ENCODE measurements at regions not wholly inside any gene's neighbourhood (a gene's known extent, or its start where the extent isn't known, plus 50 kb on each side); places are given as distances from the start of the nearest gene placed in this dataset.

DNA sequence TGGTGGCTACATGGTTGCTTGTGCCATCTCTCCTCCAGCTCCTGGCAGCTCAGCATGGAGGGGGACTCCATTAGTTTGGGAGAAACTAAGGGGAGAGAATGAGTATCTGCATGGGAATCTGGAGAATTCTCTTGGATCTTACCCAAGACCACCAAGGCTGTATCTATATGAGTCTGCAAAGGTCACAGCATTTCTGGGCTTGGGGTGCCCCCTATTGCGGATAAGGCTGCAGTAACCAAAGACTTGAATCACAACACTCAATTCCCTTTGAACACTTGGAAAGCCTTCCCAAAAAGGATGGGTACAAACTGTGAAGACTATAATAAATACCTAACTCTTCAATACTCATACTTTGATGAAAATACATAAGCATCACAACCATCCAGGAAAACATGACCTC lies 623.5 kb upstream of the NR3C2 start:
- TF ChIP-seq, protein P1, sequence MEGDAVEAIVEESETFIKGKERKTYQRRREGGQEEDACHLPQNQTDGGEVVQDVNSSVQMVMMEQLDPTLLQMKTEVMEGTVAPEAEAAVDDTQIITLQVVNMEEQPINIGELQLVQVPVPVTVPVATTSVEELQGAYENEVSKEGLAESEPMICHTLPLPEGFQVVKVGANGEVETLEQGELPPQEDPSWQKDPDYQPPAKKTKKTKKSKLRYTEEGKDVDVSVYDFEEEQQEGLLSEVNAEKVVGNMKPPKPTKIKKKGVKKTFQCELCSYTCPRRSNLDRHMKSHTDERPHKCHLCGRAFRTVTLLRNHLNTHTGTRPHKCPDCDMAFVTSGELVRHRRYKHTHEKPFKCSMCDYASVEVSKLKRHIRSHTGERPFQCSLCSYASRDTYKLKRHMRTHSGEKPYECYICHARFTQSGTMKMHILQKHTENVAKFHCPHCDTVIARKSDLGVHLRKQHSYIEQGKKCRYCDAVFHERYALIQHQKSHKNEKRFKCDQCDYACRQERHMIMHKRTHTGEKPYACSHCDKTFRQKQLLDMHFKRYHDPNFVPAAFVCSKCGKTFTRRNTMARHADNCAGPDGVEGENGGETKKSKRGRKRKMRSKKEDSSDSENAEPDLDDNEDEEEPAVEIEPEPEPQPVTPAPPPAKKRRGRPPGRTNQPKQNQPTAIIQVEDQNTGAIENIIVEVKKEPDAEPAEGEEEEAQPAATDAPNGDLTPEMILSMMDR (IDR thresholded peaks at IDR 0.05): no peak
- 93 to 100% methylated on average over 1 of the region's 1 CpG for WGBS, 2 donors
- FAIRE-seq: no peak

DNA sequence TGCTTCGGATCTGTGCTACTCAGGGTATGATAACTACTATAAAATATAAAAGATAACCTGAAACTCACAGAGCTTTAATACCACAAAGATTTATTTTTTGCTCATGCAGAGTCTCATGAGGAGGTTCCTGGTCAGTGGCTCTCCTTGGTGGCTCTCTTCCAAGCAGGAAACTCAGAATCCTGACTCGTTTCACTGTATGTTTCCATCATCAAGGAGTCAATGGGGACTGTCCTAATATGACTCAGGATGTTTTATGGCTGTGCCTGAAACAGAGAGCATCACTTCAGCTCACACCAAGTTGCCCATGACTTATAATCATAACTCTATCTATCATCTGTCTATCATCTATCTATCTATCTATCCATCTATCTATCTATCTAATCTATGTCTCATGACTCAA lies 620.8 kb upstream of the NR3C2 start:
- Histone ChIP-seq H3K4me1 (no peaks in the 10 kb centered on the region), H3K36me3 (no peaks in the 10 kb centered on the region), H3K27me3 (no peaks in the 10 kb centered on the region), H3K27ac (no peak overlapping the region), H3K9me3 (no peaks in the 10 kb centered on the region), H3K4me3 (no peak overlapping the region)
- intact Hi-C loops (cut with DNase I): no loop called here
- TF ChIP-seq, protein P1 (IDR thresholded peaks at IDR 0.05): no peak
- DNase-seq: no peak
- 59 to 82% methylated on average over 2 of the region's 2 CpGs for WGBS, 2 donors
- no peak for ATAC-seq
- no peak for FAIRE-seq

More for the DNA sequence above, 623.5 kb upstream of the NR3C2 start:
- H3K27me3 ChIP-seq: no peaks in the 10 kb centered on the region
- ATAC-seq (no peak), DNase-seq (no peak)
- no peaks in the 10 kb centered on the region for H3K36me3 ChIP-seq
- H3K27ac ChIP-seq: no peak overlapping the region
- no peak overlapping the region for H3K4me3 ChIP-seq
- H3K4me1 ChIP-seq: no peaks in the 10 kb centered on the region
- intact Hi-C loops (cut with DNase I): no loop called here
- no peaks in the 10 kb centered on the region for H3K9me3 ChIP-seq

DNA sequence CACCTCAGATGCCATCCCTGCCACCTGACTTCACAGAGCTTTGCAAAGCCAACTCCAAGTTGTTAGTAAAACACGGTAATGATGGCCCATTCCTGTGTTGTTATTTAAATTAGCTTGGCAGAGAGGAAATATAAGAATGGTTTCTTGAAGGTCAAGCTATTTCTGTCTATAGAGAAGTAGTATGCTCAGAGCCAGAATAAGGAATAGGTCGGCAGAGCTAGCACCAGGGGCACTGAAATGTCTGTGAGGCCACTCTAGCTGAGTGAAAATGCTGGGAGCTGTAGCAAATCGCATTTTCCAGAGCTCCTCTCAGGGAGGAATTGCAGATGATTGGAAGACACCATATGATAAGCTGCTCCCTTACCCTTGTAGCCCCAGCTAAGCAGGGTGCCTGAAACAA lies 615.4 kb upstream of the NR3C2 start:
- TF ChIP-seq, protein P1 (IDR thresholded peaks at IDR 0.05): no peak
- no peaks in the 10 kb centered on the region for H3K27me3 ChIP-seq
- intact Hi-C loops (cut with DNase I): no loop called here
- WGBS, 2 donors: 27 to 41% methylated on average over 3 of the region's 3 CpGs
- H3K9me3 ChIP-seq: no peaks in the 10 kb centered on the region
- H3K4me1 ChIP-seq: no peaks in the 10 kb centered on the region
- no peak overlapping the region for H3K4me3 ChIP-seq
- no peak overlapping the region for H3K27ac ChIP-seq
- H3K36me3 ChIP-seq: no peaks in the 10 kb centered on the region
- FAIRE-seq (no peak), ATAC-seq (no peak), DNase-seq (no peak)

DNA sequence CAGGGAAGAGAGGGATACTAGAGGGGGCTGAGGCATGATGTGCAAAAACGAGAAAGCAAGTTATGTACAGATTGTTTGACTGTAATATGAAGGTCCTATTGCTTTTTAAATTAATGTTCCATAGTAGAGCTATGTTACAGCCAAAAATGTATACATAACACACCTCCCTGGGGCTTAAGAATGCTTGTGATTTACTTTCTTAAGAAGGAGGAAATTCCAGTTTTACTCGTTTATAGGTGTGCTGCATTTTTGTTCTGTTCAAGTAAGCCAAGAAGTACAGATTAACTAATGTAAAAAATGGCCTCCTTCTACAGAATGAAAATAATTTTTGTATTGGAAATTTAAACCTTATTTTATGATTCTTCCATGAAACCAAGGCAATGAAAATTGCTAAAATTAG lies 614.4 kb upstream of the NR3C2 start:
- WGBS, 2 donors: 36 to 47% methylated on average over 2 of the region's 2 CpGs
- intact Hi-C loops (cut with DNase I): no loop called here
- TF ChIP-seq, protein P1 (IDR thresholded peaks at IDR 0.05): no peak
- ATAC-seq (no peak), FAIRE-seq (no peak), DNase-seq (no peak)
- Histone ChIP-seq H3K27me3 (no peaks in the 10 kb centered on the region), H3K36me3 (no peaks in the 10 kb centered on the region), H3K4me3 (no peak overlapping the region), H3K27ac (no peak overlapping the region), H3K9me3 (no peaks in the 10 kb centered on the region), H3K4me1 (no peaks in the 10 kb centered on the region)

DNA sequence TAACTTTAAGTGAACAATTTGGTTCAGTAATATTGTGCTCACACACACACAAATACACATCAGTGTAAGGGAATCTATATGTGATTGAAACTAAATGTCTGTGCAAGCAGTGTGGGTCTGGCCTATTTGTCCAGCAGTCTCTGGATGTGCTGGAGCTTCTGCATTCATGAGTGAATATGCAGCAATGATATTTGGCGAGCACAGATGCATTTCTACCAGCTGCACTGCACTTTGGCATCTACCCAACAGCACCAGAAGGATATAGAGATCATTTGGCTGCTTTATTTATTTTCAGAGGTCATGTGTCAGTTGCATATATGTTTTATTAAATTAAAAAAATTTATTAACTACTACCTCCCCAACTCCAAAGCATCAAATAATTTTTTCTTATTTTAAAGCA lies 613.4 kb upstream of the NR3C2 start:
- ATAC-seq (no peak), FAIRE-seq (no peak), DNase-seq (no peak)
- Histone ChIP-seq H3K27ac (no peak overlapping the region), H3K27me3 (no peaks in the 10 kb centered on the region), H3K4me3 (no peak overlapping the region), H3K36me3 (no peaks in the 10 kb centered on the region), H3K9me3 (no peaks in the 10 kb centered on the region), H3K4me1 (no peaks in the 10 kb centered on the region)
- TF ChIP-seq, protein P1 (IDR thresholded peaks at IDR 0.05): no peak
- intact Hi-C loops (cut with DNase I): no loop called here
- 50 to 52% methylated on average over 1 of the region's 1 CpG for WGBS, 2 donors
